ENCODE measurements at regions not wholly inside any gene's neighbourhood (a gene's known extent, or its start where the extent isn't known, plus 50 kb on each side); places are given as distances from the start of the nearest gene placed in this dataset.

DNA sequence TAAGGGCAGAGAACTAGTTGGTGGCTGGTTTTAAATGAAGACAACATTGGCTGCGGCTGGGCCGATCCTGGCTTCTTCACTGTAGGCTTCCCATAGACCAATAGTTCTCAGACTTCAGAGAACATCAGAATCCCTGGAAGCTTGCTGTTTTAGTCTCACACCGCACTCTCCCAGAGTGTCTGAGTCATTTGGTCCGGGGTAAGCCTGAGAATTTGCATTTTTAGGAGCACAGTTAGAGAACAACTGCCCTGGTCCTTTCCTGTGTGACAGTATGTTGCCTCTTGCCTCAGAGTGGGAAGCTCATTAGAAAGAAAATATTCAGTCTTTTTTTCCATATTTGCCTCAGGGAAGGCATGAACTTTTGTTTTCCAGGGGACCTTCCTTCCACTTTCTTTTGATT is 137.1 kb upstream of the GAREM1 start:
- TF ChIP-seq, protein P1, sequence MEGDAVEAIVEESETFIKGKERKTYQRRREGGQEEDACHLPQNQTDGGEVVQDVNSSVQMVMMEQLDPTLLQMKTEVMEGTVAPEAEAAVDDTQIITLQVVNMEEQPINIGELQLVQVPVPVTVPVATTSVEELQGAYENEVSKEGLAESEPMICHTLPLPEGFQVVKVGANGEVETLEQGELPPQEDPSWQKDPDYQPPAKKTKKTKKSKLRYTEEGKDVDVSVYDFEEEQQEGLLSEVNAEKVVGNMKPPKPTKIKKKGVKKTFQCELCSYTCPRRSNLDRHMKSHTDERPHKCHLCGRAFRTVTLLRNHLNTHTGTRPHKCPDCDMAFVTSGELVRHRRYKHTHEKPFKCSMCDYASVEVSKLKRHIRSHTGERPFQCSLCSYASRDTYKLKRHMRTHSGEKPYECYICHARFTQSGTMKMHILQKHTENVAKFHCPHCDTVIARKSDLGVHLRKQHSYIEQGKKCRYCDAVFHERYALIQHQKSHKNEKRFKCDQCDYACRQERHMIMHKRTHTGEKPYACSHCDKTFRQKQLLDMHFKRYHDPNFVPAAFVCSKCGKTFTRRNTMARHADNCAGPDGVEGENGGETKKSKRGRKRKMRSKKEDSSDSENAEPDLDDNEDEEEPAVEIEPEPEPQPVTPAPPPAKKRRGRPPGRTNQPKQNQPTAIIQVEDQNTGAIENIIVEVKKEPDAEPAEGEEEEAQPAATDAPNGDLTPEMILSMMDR (IDR thresholded peaks at IDR 0.05; ENCODE audit: insufficient read depth, low read depth, low read length), result no peak
- no peak for TF ChIP-seq EZH2 (IDR thresholded peaks at IDR 0.05; ENCODE audit: insufficient read depth, low read length)

All from astrocyte (in vitro differentiated cells and primary cell).